Mesenteric fat pad (tissue), 1 donor: ENCODE measurements at regions not wholly inside any gene's neighbourhood (a gene's known extent, or its start where the extent isn't known, plus 50 kb on each side); places are given as distances from the start of the nearest gene placed in this dataset.
"Not testable (repeated sequence)": the region's sequence is repeated elsewhere in the genome, so short reads cannot be mapped to it uniquely, and the experiment has no call there.

Experiments used
- DNase-seq: peaks from one replicate; pipeline ENCODE4 v3.0.0-alpha.2; 2020; ENCODE audit warnings: low spot score
- donor health status: DM: yes; HTN: yes; CAD: no.

DNA sequence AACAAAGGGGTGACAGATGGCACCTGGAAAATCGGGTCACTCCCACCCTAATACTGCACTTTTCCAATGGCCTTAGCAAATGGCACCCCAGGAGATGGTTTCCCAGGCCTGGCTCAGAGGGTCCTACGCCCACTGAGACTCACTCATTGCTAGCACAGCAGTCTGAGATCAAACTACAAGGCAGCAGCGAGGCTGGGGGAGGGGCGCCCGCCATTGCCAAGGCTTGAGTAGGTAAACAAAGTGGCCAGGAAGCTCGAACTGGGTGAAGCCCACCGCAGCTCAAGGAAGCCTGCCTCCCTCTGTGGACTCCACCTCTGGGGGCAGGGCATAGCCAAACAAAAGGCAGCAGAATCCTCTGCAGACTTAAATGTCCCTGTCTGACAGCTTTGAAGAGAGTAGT is 467.2 kb downstream of the EPHA7 start:
- not testable (repeated sequence) for DNase-seq

DNA sequence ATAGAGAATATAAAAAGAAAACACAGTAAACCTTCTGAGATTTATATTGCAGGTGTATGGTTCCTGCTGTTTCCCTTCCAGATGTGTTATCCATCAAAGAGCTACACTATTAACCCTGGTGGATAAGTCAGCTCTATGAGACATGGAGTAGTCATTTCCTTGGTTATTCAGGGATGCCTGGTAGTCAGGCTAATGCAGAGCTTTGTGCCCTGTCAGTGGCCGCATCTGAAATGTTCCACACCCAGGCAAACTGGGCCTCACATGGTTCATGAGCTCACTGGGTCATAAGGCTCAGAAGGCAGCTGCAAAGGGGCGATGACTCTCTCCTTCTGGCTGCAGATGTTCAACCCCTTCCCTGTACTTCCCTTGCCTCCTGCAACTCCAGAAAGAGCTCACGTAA is 473.6 kb downstream of the EPHA7 start:
- DNase-seq = no peak

DNA sequence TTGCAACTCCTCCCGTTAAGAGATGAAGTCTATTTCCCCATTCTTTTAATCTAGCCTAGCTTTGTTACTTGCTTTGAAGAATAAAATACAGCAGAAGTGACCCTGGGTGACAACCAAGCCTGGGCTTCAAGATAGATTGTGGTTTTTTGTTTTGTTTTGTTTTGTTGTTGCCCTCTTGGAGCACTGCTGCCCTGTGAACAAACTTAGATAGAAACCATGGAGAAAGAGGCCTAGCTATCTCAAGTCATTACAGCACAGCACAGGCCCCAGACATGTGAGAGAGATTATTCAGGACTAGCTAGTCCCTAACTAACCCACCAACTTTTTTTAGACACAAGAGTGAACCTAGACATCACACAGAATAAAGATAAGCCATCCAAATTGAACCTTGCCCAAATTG is 475.2 kb downstream of the EPHA7 start:
- no peak for DNase-seq

DNA sequence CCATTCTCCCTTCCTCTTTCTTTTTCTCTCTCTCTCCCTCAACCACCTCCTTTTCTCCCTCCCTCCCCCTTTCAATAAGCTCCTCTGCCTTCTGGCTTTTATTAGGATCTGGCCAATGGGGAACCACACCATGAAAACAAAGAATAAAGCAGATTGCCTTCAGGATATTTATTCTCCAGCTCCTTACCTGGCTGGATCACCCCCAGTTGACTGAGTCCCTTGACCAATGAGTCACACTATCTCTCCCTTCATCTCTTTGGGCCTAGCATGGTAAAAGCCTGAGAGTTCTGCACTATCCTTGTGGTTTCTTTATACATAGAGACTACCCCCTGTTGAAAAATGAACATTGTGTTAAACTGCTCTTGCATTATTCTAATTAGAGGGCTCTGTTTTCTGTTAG is 476.8 kb downstream of the EPHA7 start:
- DNase-seq = no peak

DNA sequence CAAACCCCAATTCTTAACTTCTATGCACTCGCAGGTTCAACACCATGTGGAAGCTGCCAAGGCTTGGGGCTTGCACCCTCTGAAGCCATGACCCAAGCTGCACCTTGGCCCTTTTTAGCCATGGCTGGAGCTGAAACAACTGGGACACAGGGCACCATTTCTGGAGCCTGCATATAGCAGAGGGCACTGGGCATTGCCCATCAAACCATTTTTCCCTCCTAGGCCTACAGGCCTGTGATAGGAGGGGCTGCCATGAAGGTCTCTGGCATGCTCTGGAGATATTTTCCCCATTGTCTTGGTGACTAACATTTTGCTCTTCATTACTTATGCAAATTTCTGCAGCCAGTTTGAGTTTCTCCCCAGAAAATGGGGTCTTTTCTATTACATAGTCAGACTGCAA is 484.7 kb downstream of the EPHA7 start:
- no peak for DNase-seq

DNA sequence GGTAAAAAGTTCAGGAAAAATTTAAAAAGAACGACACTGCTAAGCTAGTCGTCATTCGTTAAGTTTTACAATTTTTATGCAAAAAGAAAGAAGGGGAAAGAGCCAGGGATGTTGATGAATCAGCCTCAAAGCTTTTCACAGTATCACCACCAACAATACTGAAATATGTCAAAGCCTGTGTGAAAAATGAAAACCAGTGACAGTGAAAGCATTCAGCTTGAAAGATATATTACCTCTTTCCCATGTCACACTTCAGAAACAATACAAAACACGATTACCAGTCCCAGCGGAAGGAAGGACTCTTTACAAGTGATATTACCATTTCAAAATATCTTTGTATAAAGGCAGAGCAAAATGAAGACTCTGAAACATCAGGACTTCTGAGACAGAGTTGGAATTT is 489.2 kb downstream of the EPHA7 start:
- no peak for DNase-seq

DNA sequence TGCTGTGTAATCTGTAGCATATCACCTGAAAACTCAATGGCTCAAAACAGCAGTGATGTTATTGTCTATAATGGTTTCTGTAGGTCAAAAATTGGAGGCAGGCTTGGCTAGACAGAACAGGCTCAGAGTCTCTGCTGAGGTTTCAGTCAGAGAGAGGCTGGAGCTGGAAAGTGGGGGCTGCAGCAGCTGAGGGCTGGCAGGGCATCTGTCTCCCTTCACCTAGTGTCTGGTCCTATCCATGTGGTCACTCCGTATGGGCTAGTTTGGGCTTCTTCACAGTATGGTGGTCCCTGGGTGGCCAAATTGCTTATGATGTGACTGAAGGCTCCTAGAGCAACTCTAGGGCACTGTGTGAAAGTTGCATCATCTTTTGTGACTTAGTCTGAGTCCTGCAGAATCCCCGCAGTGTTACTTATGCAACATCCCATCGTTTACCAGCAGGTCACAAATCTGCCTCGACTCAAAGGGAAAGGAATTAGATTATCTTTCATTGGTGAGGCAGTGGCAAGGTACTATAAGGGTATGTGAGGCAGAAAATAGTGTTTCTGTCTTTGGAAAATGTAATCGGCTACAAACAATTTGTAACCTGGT is 497.0 kb downstream of the EPHA7 start:
- no peak for DNase-seq

DNA sequence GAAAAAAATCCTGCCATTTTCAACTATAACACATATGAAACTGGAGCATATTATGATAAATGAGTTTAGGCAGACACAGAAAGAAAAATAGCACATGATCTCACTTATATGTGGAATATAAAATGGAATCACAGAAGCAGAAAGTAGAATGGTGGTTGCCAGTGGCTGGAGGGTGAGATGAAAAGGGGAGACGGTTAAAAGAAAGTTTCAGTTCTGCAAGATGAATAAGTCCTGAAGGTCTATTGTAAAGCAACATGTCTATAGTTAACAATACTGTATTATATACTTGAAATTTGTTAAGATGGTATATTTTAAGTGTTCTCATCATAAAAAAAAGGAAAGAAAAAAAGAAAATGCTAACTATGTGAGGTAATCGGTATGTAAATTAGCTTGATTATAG is 503.9 kb downstream of the EPHA7 start:
- no peak for DNase-seq

DNA sequence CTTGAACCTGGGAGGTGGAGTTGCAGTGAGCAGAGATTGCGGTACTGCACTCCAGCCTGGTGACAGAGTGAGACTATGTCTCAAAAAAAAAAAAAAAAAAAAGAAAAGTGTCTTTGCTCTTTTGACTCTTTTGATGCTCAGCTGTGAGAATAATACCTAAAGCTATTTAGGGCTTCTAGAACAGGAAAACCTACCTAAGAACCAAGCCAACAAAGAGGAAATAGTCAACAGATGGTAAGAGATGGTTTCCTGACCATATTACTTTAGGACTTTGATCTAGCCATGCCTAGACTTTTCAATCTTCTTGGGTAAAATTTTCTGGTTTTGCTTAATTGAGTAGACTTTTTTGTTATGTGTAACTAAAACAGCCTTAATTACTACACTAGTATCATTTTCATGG is 508.1 kb downstream of the EPHA7 start:
- DNase-seq = no peak

DNA sequence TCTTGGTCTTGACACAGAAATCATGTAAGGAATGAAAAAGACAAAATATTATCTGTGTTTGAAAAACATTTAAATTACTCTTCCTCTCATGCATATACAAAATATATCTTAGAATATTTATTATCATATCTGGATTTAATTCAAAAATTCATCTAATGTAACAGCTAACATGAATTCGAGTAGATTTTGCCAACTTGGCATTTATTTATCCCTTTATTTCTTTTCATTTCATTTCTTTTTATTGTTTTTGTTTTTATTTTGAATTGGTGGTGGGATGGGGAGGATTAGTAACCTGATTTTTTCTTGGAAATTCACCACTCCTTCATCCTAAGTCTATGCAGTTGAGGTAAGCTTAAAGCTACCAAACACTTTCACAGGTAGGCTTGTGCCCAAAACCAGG is 508.7 kb downstream of the EPHA7 start:
- DNase-seq = no peak

DNA sequence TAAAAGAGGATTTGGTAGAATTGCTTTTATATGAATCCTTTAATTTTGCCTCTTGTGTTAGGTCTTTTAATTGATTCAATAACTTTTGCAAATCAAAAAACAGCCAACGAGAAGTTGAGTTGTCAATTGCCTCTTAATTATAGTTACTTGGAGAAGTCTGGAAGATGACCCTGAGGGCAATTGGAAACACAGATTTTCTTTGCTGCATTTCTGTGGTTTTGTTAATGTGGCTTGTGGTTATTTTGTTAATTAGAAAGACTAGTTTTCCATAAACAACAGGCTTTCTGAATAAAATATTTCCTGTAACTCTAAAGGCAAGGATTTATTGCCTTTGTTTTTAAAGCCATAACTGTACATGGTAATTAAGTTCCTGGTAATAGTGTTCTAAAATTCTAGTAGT is 513.0 kb downstream of the EPHA7 start:
- DNase-seq = no peak

DNA sequence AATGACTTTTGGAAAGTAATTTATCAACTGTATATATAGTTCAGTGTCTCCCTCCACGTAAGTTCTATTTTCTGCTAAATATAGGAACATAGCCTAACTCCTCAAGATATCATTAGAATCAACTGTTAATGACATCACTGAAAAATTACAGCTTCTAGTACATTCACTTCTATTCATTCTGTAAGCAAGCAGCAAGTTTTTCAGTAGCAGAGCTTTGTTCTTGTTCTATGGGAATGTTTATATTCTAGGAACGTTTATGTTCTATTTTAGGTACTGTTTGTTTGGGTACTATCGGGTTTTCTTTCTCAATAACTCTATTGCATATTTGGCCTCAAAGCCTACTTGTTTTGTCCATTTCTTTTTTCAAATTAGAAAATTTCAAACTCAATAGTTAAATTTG is 525.6 kb downstream of the EPHA7 start:
- DNase-seq = no peak

DNA sequence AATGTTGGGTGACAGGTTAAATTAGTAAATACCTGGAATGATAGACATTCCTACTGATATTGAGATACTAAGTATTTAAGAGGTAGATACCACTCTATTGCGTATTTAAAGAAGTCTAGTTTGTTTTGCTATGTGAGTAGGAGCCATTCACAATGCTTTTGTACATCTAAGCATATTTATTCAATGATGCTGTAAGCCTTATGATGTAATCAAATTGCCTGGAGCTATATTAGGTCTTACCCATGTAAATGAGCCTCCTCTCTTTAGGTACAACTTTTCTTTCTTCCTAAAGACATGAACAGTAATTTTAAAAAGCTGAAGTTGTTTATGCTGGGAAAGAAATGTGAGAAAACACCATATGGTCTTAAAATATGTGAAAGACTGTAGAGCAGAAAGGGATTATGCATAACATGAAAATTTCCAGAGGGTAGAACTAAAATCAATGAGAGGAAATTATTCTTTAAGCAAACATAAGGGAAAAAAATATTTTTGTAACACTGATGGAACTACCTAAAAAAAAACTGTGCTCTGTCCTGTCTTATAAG is 526.7 kb downstream of the EPHA7 start:
- no peak for DNase-seq

DNA sequence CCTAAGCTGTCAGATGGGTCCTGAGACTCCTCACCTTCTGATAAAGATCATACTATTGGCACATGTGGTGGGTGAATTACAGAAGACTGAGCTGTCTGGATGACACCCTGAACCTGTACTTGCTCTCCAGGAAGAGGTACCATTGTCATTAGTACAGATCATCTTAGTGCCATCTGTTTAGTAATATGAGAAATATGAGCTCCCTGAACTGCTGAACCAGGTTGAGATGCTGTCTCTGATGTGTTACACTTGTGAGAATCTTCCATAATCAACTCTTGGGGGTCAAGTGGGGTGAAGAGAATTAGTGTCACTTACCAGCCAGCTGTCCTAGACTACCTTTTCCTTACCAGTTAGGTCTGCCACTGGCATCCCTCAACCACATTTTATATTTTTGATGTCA is 531.0 kb downstream of the EPHA7 start:
- no peak for DNase-seq

DNA sequence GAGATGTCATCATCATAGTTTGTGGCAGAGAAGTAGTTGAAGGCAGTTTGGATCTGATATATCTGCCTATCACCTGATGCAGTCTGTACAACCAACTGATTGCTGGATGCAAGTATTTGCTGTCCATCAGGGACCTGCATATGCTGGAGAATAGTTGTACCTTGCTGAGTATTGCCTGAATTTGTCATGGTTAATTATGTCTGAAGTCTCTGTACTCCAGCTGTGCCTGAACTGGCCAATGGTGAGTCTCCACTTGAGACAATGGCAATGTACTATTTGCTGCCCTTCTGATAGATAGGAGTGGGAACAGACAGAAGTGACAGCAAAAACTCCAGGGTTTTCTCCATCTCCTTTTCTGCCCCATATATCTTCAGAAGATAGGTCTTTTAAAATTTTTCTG is 531.5 kb downstream of the EPHA7 start:
- no peak for DNase-seq

DNA sequence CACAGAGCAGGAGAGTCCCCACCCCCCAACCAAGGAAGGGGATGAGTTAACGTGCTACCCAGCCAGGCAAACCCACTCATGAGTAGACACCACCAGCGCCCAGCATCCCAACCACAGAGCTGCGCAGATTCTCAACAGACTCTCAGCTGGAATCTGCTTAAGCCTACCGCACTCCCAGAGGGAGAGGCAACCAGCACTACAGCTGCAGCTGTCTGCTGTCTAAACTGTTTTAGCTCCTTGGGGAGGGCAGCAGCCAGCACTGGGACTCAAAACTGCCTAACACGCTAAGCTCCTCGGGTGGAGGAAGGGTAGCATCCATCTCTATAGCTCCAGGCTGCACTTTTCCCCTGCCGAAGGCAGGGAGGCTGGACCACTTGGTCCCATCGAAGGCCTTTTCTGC is 539.8 kb downstream of the EPHA7 start:
- no peak for DNase-seq

DNA sequence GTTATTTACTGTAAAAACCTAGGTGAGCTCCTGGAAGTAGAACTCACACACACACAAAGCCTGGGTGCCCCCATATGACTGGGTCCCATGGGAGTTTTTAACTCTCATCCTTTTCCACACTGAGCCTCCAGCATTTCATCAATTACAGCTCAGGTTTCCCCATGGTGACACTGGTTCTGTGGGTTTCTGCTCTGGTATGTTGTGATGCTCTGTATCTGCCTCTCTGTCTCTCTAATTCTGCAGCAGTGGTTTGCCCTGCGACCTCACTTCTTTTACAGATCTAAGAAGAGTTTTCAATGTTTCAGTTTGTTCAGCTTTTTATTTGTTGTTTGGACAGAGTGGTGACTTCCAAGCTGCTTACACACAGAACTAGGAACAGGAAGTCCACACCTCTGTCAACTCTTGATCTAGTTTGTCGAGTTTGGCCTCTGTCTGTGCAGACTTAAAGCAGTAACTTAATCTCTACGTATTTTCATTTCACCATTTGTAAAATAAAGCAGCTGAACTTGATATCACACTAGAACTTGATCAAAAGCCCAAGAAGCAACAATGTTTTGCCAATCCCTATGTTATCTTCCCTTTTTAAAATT is 554.3 kb downstream of the EPHA7 start:
- no peak for DNase-seq

DNA sequence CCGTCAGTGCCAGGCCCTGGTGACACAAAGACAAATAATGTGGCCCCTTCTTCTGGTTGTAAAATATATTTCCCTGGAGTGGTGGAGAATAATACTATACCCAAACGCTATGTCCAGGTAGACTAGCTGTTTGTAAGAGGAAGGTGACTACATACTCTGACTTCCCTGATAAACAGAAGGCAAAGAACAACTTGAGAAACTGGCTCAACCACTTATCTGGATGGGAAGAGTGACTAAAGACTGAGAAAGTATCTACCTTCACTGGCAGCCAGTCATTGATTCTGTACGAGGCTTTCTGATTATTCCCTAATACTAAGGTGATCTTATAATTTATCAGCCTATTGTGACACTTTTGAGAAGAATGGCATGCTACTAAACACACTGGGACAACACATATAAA is 569.7 kb downstream of the EPHA7 start:
- DNase-seq = no peak

DNA sequence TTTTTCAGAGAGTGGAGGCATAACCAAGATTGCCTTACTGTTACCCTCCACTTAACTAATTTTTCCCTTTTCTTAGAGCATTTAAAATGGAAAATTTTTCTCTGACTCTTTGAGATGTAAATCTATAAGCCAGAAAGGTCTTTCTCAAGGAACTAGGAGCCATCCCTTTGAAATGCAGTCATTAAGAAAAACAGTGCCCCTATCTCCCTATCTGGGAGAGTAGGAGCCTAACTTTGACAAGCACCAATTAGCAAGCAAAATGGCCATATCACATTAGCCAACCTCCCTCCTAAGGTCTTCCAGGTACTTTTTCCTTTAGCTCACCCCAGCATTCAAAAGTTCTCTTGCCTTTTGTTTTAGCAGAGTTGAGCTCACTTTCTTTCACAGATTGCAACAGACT is 570.5 kb downstream of the EPHA7 start:
- DNase-seq = no peak

DNA sequence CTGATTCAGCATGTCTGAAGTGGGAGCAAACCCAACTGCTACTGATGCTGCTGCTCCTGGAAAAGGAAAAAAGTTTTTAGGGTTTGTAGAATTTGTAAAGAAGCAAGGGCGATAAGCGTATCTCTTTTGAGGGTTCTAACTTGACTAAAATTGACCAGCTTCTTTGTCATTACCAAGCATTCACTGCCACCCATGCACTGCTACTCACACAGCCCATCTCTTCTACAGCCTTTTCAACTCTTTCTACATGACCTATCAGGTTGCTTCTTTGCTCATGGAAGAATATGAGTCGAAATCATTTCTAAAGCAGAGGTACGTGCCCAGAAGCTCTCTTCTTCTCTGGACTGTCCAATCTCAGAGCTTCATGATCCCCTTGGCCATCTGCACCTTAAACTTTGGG is 570.9 kb downstream of the EPHA7 start:
- DNase-seq = no peak

DNA sequence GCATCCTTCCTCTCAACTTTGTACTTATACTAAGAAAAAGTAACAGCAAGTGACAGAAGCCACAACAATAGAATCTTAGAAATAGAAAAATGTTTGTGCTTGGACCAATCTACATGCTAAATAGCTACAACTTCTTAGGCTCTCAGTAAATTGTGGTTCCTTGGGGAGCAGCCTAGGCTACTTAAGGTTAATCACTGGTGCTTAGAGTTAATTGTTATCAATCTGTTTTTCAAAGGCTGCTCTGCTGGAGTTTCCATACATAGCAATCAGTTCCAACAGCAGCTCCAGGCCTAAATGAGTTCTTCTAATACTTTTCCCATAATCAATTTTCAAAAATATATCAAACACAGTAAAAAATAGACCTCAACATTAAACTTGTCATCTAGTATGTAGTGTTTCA is 571.4 kb downstream of the EPHA7 start:
- DNase-seq = no peak

DNA sequence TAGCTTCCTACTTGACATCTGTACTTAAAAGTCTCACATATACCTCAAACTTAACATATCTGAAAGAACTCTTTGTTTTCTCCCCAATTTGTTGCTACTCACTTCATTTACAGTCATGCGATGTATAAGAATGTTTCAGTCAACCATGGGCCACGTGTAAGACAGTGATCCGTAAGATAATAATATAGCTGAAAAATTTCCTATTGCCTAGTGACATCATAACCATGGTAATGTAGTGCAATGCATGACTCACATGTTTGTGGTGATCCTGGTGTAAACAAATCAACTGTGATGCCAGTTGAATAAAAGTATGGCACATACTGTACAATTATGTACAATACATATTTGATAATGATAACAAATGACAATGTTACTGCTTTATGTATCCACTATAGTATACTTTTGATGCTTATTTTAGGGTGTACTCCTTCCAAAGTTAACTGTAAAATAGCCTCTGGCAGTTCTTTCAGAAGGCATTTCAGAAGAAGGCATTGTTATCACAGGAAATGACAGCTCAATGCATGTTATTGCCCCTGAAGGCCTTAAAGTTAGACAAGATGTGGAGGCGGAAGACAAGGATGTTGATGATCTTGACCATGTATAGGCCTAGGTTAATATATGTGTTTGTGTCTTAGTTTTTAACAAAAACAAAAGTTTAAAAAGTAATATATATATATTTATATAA is 579.0 kb downstream of the EPHA7 start:
- no peak for DNase-seq

DNA sequence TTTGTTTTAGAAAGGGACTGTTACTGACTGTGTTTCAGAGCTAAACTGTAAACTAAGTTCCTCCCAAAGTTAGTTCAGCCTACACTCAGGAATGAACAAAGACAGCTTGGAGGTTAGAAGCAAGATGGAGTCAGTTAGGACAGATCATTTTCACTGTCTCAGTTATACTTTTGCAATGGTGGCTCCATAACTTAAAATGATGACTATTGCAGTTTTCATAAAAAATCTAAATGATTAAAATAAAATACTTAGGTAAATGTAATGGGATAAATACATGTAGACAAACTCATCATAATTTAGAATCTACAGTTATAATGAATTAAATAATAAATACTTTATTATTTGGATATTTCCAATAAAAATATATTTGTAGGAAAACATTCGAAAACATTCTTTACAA is 590.6 kb downstream of the EPHA7 start:
- no peak for DNase-seq
